ENCODE measurements at regions not wholly inside any gene's neighbourhood (a gene's known extent, or its start where the extent isn't known, plus 50 kb on each side); places are given as distances from the start of the nearest gene placed in this dataset.

GRCh38 chr3:150348500-150348899 is 59.6 kb upstream of the TSC22D2 start:
- in situ Hi-C loops (cut with MboI; ENCODE audit: low sequenced_read_pairs, unreplicated experiment), result no loop called here
- DNase-seq (ENCODE audit: low spot score), result no peak
- no peak for TF ChIP-seq CTCF (IDR thresholded peaks at IDR 0.05; ENCODE audit: borderline replicate concordance, control extremely low read depth, extremely low read depth, insufficient read depth, missing control alignments)

DNA sequence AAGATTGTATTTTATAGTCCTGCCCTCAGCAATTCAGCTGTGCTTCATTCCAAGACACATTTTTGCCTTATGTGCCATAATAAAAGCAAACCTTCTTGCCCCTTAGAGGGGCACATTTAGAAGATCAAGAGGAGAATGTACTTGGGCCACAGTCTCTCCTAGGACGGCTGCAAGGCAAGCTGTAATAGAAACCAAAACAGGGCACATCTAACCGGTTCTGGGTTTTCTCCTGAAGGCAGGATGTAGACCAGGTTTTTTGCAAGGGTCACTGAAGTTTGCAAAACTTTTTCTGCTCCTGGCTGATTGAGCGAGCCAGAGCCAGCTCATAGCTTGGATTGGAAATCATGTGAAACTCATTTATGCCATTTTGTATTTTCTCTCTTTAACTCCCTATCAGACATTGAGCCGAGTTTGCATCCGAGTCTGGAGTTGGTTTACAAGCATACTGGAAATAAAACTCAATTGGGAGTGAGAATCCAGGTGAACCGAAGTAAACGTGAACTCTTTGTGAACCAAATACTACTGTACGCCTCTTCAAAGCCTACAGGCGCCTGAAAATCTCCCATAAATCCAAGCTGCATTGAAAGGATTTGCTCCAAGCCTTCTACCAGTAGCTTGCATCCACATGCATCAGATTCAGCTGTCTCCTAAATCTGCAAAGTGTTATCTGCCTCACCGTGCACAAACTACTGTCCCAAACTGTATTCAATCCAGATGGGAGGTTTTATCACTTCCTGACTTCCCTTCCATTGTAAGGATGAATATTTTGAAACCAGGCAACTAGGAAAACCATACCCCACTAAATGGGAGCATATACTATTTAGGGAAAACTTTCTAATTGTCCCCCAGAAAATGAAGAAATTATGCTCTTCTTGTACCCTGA is 60.9 kb upstream of the TSC22D2 start:
- in situ Hi-C loops (cut with MboI; ENCODE audit: low sequenced_read_pairs, unreplicated experiment), result no loop called here
- no peak for TF ChIP-seq CTCF (IDR thresholded peaks at IDR 0.05; ENCODE audit: borderline replicate concordance, control extremely low read depth, extremely low read depth, insufficient read depth, missing control alignments)
- no peak for DNase-seq (ENCODE audit: low spot score)

DNA sequence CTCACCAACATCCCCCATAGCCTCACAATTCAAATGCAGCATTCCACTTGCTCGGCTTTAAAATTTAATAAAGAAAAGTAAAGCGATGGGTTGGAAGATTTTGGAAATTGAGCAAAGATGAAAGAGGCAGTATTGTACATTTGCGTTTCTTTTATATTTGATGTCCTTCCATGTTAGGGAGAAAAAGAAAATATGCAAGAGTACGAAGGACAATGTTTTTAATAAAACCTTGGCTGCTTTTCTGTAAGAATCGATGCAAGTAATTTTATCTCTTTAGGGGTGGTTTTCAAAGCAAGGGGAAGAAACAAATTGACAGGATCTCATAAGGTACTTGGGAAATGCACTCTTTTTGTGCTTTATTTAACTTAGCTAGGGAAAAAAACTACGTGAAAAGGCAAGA is 61.8 kb upstream of the TSC22D2 start:
- TF ChIP-seq CTCF (IDR thresholded peaks at IDR 0.05; ENCODE audit: borderline replicate concordance, control extremely low read depth, extremely low read depth, insufficient read depth, missing control alignments), result no peak
- in situ Hi-C loops (cut with MboI; ENCODE audit: low sequenced_read_pairs, unreplicated experiment), result no loop called here
- no peak for DNase-seq (ENCODE audit: low spot score)

GRCh38 chr3:150345021-150345538 is 63.0 kb upstream of the TSC22D2 start:
- TF ChIP-seq CTCF (IDR thresholded peaks at IDR 0.05; ENCODE audit: borderline replicate concordance, control extremely low read depth, extremely low read depth, insufficient read depth, missing control alignments), result no peak
- no peak for DNase-seq (ENCODE audit: low spot score)
- in situ Hi-C loops (cut with MboI; ENCODE audit: low sequenced_read_pairs, unreplicated experiment), result no loop called here

- in situ Hi-C loops (cut with MboI; ENCODE audit: low sequenced_read_pairs, unreplicated experiment), result no loop called here
- no peak for TF ChIP-seq CTCF (IDR thresholded peaks at IDR 0.05; ENCODE audit: borderline replicate concordance, control extremely low read depth, extremely low read depth, insufficient read depth, missing control alignments)
- DNase-seq (ENCODE audit: low spot score), result no peak
Observed at GRCh38 chr3:150344079-150344759, 63.9 kb upstream of the TSC22D2 start.

- DNase-seq (ENCODE audit: low spot score), result no peak
- TF ChIP-seq CTCF (IDR thresholded peaks at IDR 0.05; ENCODE audit: borderline replicate concordance, control extremely low read depth, extremely low read depth, insufficient read depth, missing control alignments), result no peak
- in situ Hi-C loops (cut with MboI; ENCODE audit: low sequenced_read_pairs, unreplicated experiment), result no loop called here
Observed at GRCh38 chr3:150342896-150343467, 65.1 kb upstream of the TSC22D2 start.

Data from GM13976 (cell line).